ENCODE measurements at regions not wholly inside any gene's neighbourhood (a gene's known extent, or its start where the extent isn't known, plus 50 kb on each side); places are given as distances from the start of the nearest gene placed in this dataset.

- no peak for TF ChIP-seq CTCF (conservative IDR thresholded peaks at IDR 0.05 in 1 of 2, IDR thresholded peaks at IDR 0.05 in 1 of 2; ENCODE audit: low read depth in 1 of 2, low read length in 2 of 2)
- no peak for TF ChIP-seq EZH2 (IDR thresholded peaks at IDR 0.05; ENCODE audit: low read length, missing control alignments)
These were observed 66.5 kb upstream of the MAP4 start for GRCh38 chr3:48082580-48083184.
